NCI-H128 (cell line): ENCODE measurements at regions not wholly inside any gene's neighbourhood (a gene's known extent, or its start where the extent isn't known, plus 50 kb on each side); places are given as distances from the start of the nearest gene placed in this dataset.
"Not testable (repeated sequence)": the region's sequence is repeated elsewhere in the genome, so short reads cannot be mapped to it uniquely, and the experiment has no call there.

Experiments
- DNase-seq: peaks from one replicate; lab custom pipeline; 2025; ENCODE audit not compliant: unreplicated experiment; lab: John Stamatoyannopoulos, UW

DNA sequence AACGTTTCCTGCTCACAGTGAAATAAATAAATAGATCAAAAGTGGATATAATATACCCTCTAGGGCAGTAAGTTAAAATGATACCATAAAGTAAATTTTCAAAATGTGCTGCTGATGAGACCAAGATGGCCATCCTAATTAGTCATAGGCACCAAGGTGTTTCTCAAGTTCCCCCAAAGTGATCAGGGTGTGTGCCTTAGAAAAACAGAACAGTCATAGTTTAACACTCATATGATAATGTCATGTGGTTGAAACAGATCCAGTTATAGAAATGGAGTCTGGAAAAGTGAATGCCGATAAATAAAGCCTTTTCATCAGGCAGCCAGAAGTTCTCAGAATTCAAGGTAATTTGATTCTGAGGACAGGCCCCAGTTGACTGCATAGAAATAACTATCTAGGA lies 161.5 kb upstream of the CDKN2B start:
- DNase-seq = no peak

DNA sequence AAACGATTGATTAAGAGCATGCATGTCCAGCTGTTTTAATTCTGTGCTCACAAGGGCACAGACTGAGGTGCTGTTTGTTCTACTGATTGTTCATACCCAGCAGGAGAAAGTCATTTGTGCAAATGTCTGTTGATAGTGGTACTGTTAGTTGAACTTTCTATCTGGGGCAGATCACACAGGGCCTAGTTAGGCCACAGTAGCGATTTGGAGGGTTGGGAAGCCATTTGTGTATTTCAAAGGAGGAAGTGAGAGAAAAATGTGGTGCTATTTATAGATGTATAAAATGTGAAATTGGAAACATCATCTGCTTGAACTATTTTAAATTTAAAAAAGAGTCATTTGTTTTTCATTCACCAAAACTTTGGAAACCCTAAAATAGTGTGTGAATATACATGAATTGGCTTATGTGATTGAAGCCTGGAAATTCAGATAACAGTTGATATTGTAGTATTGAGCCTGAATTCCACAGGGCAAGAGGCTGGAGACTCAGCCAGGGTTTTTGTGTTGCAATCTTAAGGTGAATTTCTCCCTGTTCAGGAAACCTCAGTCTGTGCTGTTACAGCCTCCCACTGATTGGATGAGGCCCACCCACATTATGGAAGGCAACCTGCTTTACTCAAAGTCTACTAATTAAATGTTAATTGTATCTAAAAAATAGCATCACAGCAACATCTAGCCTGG lies 162.0 kb upstream of the CDKN2B start:
- DNase-seq = no peak

- DNase-seq = no peak
Observed at GRCh38 chr9:22171691-22172090, 162.6 kb upstream of the CDKN2B start.

DNA sequence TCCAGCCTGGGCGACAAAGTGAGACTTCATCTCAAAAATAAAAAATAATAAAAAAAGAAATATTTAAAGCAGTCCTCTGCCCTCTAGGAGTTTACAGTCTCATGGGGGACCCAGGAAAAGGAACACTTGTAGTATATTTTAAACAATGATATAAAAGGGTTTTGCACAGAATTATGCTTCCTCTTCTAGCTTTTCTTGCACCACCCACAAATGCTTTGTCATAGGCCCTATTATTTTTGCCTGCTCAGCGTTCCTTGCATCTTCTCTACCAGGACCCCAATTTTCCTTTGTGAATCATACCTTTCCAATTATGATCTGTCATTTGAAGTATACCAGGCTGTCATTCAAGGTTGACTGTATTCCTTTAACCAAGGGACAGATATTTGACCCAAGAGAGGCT lies 164.8 kb upstream of the CDKN2B start:
- DNase-seq = no peak

GRCh38 chr9:22175972-22176545 lies 167.0 kb upstream of the CDKN2B start:
- DNase-seq = no peak

DNA sequence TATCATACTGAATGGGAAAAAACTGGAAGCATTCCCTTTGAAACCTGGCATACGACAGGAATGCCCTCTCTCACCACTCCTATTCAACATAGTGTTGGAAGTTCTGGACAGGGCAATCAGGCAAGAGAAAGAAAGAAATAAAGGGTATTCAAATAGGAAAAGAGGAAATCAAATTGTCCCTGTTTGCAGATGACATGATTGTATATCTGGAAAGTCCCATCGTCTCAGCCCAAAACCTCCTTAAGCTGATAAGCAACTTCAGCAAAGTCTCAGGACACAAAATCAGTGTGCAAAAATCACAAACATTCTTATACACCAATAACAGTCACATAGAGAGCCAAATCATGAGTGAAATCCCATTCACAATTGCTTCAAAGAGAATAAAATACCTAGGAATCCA lies 171.9 kb upstream of the CDKN2B start:
- not testable (repeated sequence) for DNase-seq

GRCh38 chr9:22189471-22189870 lies 180.4 kb upstream of the CDKN2B start:
- no peak for DNase-seq

DNA sequence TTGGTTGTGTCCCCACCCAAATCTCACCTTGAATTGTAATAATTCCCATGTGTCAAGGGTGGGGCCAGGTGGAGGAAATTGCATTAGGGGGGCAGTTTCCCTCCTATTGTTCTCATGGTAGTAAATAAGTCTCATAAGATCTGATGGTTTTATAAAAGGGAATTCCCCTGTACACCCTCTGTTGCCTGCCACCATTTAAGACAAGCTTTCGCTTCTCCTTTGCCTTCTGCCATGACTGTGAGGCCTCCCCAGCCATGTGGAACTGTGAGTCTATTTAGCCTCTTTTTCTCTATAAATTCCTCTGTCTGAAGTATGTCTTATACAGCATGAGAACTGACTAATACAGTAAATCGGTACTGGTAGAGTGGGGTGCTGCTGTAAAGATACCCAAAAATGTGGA lies 187.9 kb upstream of the CDKN2B start:
- DNase-seq = not testable (repeated sequence)

- no peak for DNase-seq
Observed at GRCh38 chr9:22198681-22199080, 189.6 kb upstream of the CDKN2B start.

DNA sequence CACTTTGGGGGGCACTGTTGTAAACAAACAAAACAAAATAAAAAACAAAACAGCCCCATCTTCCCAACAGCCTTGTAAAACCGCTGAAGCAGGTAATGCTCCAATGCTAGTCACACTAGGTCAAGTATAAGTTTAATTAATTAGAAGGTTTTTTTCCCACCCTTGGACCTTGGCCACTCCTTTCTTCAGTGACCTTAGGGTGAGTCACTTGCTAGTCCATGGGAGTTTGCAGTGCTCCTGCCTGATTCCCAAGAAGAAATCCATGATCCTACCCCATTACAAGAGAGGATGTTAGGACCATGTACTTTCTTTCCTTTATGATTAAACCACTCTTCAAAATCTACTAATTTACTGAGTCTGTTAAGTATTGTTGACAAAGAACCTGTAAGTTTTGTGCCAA lies 192.2 kb upstream of the CDKN2B start:
- no peak for DNase-seq

DNA sequence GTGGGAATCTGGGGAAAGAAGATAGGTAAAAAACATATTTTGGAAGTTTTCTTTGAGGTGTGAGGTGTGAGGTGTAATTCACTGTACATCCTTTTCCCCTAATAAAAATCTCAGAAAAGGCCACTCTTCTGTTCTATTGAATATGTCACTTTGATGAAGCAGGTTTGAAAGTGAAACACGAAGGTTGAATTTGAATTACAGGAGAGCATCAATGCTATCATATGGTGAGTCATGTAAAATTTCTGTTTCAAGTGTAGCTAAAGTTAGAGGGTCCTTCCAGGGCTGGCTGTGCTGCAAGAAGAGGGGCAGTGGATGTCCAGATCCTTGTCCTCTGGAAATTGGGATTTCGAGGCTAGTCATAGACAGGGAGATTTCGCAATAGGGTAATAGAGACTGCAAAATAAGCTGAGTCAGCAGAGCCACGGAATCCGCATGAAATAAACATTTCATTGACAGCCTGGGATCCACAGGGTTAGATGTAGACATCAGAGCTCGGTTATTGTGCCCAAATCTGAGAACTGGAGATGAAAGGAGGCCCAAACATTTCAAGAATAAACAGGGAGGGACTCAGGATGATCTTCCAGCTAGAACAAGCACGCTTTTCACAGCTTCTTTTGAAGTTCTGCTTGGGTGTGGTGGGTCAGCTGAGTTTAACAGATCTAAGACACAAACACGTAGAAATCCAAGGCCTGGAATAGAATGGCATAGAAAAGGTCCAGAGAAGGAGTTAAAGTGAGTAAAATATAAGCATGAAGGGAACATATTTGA lies 194.4 kb upstream of the CDKN2B start:
- DNase-seq = no peak

DNA sequence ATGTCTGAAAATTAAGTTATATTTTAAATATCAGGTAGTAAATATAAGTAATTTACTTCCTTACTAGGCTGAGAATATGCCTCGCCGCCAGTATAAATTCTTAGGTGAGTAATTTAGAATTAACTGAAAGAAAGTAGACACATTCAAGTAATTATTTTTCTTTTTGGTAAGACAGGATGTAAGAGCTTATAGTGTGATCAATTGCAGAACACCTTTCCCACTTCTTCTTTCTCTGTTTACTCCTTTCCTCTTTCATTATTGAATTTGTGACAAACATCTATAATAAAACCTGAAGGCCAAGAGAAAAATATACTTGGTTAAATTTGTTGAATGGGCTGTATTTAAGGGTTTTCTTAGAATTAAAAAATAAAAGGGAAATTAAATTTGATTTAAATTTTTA lies 195.1 kb upstream of the CDKN2B start:
- DNase-seq = no peak

DNA sequence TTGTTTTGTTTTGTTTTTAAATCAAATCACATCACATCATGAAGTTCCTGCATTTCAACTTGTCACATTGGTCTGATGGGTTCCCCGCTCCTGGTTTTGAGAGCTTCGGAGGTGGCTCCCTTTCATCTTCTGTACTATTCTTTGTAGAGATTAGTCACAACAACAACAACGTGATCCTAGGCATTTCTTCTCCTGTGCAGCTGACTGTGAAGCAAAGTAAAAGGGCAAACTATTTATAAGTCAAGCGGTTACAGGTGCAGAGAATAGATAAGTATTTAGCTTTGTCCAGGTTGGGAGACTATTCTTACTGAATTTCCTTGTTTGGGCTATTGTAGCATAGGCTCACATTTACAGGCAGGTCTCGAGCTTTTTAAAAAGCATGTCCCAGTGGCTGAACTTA lies 197.7 kb upstream of the CDKN2B start:
- no peak for DNase-seq

DNA sequence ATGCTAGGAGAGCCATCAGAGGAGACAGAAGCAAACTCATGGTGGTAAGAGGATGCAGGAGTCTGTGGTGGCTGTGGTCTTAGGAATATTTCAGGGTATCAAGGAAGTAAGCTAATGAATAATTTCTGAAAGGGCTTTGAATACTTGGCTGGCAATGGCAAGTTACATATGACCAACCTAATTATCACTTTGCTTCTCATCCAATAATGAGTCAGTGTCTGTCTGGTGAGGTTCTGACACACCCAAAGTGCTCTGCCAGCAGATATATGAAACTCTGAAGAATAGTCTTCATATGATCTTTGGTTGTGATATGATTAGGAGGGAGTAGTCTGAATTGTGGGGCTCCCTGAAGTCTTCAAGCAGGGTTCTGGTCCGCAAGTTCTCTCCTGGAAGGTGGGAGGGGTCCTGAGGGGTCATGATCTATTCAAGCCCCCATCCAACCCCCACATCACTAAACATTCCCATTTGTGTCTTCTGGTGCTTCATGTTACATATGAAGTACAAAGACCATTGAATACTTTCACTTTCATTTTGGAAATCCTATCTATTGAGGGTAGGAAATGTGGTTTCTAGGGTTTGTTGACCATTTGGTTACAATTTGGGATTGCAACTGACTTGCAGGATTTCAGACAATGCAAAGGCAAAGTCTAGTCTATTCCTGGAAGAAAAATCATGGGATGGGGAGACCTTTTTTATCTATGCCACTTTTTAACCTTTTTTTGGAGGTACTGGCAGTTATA lies 199.9 kb upstream of the CDKN2B start:
- no peak for DNase-seq

- DNase-seq = no peak
Observed at GRCh38 chr9:22210262-22210661, 201.2 kb upstream of the CDKN2B start.

DNA sequence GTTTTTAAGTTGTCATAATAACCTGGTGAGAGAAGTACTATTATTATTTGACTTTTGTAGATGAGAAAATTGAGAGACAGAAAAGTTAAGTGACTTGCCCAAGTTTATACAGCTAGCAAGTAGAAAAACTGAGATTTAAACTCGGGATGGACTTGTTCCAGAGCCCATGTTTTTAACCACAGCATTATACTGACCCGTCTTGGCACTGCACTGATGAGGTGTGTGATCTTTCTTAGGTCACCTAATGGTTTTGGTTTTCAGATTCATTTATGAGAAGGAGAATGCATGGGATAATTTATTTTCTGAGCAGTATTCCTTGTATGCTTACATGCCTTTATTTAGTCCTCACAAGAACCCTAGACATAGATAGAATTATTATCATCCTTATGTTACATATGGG lies 201.8 kb upstream of the CDKN2B start:
- DNase-seq = no peak

GRCh38 chr9:22211588-22212360 lies 202.7 kb upstream of the CDKN2B start:
- DNase-seq = no peak

- no peak for DNase-seq
Observed at GRCh38 chr9:22214021-22214420, 204.9 kb upstream of the CDKN2B start.

- DNase-seq = no peak
Observed at GRCh38 chr9:22214497-22215031, 205.5 kb upstream of the CDKN2B start.

DNA sequence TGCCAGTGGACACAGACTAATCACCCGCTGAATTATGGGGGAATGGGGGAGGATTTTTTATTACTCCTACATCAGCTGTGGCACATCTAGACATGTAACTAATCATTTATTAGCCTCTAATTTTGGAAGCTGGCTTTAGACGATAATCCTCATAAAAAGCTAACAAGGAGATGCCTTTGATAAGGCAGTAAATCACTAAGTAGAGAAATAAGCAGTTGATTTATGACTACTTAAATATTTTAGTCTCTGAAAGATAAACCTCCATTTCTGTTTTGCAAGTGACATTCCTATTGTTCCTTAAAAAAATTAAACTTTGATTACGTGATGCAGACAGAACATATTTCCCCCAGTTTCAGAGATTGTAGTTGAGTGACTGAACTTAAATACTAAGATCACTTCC lies 206.4 kb upstream of the CDKN2B start:
- no peak for DNase-seq

GRCh38 chr9:22216730-22217172 lies 207.6 kb upstream of the CDKN2B start:
- DNase-seq = no peak
